GM12865 (cell line): ENCODE measurements at regions not wholly inside any gene's neighbourhood (a gene's known extent, or its start where the extent isn't known, plus 50 kb on each side); places are given as distances from the start of the nearest gene placed in this dataset.
A peak's percentile ranks its signal among the peaks of the same experiment; 100 is the strongest.

Experiments used
- DNase-seq: peaks from one replicate; pipeline ENCODE4 v3.0.0; 2010; ENCODE audit warnings: low read depth
- H3K4me3 ChIP-seq: 2 replicates; pipeline ENCODE4 v1.5.1; 2011; ENCODE audit warnings: mild to moderate bottlenecking, low read depth, low read length, control low read depth
- TF ChIP-seq, protein P1 (sequence below): IDR thresholded peaks from 2 replicates; pipeline ENCODE4 v1.5.1; 2011; ENCODE audit warnings: low read length, control low read depth, low read depth, inconsistent platforms; ENCODE audit not compliant: insufficient read depth; ENCODE audit errors: missing control alignments

DNA sequence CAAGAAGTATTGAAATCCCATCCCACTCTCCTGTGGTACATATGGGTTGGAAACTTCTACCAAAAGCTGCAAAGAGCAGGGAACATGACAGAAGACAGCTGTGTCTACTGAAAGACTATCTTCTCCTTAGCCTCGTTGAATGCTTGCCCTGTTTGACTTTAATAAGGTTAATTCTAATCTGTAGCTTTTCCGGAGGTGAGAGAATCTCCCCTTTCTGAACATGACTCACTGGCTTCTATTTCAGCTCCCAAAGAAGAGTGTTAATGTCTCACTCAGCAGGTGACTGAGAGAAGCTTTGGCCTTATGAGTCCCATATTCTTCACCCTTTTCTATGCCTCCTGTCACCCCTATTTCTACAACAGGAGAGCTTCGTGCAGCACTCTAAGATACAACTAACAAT lies 88.3 kb downstream of the HHIPL2 start:
- no peak for DNase-seq
- TF ChIP-seq, protein P1, sequence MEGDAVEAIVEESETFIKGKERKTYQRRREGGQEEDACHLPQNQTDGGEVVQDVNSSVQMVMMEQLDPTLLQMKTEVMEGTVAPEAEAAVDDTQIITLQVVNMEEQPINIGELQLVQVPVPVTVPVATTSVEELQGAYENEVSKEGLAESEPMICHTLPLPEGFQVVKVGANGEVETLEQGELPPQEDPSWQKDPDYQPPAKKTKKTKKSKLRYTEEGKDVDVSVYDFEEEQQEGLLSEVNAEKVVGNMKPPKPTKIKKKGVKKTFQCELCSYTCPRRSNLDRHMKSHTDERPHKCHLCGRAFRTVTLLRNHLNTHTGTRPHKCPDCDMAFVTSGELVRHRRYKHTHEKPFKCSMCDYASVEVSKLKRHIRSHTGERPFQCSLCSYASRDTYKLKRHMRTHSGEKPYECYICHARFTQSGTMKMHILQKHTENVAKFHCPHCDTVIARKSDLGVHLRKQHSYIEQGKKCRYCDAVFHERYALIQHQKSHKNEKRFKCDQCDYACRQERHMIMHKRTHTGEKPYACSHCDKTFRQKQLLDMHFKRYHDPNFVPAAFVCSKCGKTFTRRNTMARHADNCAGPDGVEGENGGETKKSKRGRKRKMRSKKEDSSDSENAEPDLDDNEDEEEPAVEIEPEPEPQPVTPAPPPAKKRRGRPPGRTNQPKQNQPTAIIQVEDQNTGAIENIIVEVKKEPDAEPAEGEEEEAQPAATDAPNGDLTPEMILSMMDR, result no peak
- no peak overlapping the region for H3K4me3 ChIP-seq

GRCh38 chr1:222457513-222457912 lies 90.4 kb downstream of the HHIPL2 start:
- DNase-seq, result no peak
- TF ChIP-seq, protein P1, result no peak
- no peak overlapping the region for H3K4me3 ChIP-seq

DNA sequence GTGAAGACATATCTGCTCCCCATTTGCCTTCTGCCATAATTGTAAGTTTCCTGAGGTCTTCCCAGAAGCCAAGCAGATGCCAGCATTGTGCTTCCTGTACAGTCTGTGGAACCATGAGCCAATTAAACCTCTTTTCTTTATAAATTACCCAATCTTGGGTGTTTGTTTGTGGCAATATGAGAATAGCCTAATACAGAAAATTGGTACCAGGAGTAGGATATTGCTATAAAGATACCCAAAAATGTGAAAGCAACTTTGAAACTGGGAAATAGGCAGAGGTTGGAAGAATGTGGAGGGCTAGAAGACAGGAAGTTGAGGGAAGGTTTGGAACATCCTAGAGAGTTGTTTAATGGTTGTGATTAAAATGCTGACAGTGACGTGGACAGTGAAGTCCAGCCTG lies 90.8 kb downstream of the HHIPL2 start:
- TF ChIP-seq, protein P1, result no peak
- no peak for DNase-seq
- no peak overlapping the region for H3K4me3 ChIP-seq

- DNase-seq, result peak; percentile 82
- H3K4me3 ChIP-seq, result no peak overlapping the region
- TF ChIP-seq, protein P1, result peak; percentile 93
Measured at GRCh38 chr1:222455188-222455879, 92.6 kb downstream of the HHIPL2 start.

GRCh38 chr1:222454782-222455181 lies 93.1 kb downstream of the HHIPL2 start:
- no peak for DNase-seq
- no peak overlapping the region for H3K4me3 ChIP-seq
- TF ChIP-seq, protein P1, result no peak

- no peak overlapping the region for H3K4me3 ChIP-seq
- DNase-seq, result no peak
- TF ChIP-seq, protein P1, result no peak
Measured at GRCh38 chr1:222454186-222454585, 93.7 kb downstream of the HHIPL2 start.

DNA sequence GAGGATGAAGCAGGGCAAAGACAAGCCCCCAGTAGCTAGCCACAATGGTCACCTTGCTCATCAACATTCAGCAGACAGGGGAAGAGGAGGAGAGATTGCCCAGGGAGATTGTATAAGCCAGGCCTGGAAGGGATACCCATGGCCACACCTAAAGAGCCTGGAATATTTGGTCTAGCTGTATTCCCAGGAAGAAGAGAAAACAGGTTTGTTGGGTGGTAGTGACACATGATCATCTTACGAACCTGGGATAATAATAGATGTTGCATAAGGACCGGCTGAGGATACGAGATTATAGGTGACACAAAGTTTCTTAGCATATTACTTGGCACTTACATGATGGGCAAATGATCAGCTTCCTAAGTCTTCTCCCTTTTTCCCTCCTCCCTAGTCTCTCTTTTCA lies 95.9 kb downstream of the HHIPL2 start:
- no peak for DNase-seq
- H3K4me3 ChIP-seq, result no peak overlapping the region
- TF ChIP-seq, protein P1, result no peak
